ENCODE measurements at regions not wholly inside any gene's neighbourhood (a gene's known extent, or its start where the extent isn't known, plus 50 kb on each side); places are given as distances from the start of the nearest gene placed in this dataset.
"Not testable (repeated sequence)": the region's sequence is repeated elsewhere in the genome, so short reads cannot be mapped to it uniquely, and the experiment has no call there.

- no peak for DNase-seq
These were observed 941.3 kb upstream of the SLITRK1 start for GRCh38 chr13:84823528-84823927.

- no peak for DNase-seq
These were observed 939.0 kb upstream of the SLITRK1 start for GRCh38 chr13:84821261-84821660.

- DNase-seq, result no peak
These were observed 934.4 kb upstream of the SLITRK1 start for GRCh38 chr13:84816567-84817105.

GRCh38 chr13:84812789-84813188 is 930.5 kb upstream of the SLITRK1 start:
- DNase-seq, result no peak

GRCh38 chr13:84812078-84812477 is 929.8 kb upstream of the SLITRK1 start:
- DNase-seq, result no peak

GRCh38 chr13:84810781-84811180 is 928.5 kb upstream of the SLITRK1 start:
- no peak for DNase-seq

GRCh38 chr13:84802073-84802472 is 919.8 kb upstream of the SLITRK1 start:
- DNase-seq, result no peak

- no peak for DNase-seq
These were observed 902.3 kb upstream of the SLITRK1 start for GRCh38 chr13:84784443-84785153.

GRCh38 chr13:84777316-84777715 is 895.0 kb upstream of the SLITRK1 start:
- DNase-seq, result no peak

- no peak for DNase-seq
These were observed 894.3 kb upstream of the SLITRK1 start for GRCh38 chr13:84776593-84776992.

- DNase-seq, result not testable (repeated sequence)
These were observed 893.6 kb upstream of the SLITRK1 start for GRCh38 chr13:84775920-84776319.

- no peak for DNase-seq
These were observed 891.8 kb upstream of the SLITRK1 start for GRCh38 chr13:84774111-84774510.

- DNase-seq, result no peak
These were observed 878.7 kb upstream of the SLITRK1 start for GRCh38 chr13:84760956-84761355.

GRCh38 chr13:84749126-84749525 is 866.9 kb upstream of the SLITRK1 start:
- DNase-seq, result no peak

GRCh38 chr13:84745051-84745551 is 862.8 kb upstream of the SLITRK1 start:
- DNase-seq, result no peak

- no peak for DNase-seq
These were observed 861.9 kb upstream of the SLITRK1 start for GRCh38 chr13:84744203-84744602.

GRCh38 chr13:84741253-84741652 is 859.0 kb upstream of the SLITRK1 start:
- DNase-seq, result no peak

GRCh38 chr13:84739021-84739420 is 856.7 kb upstream of the SLITRK1 start:
- no peak for DNase-seq

GRCh38 chr13:84737661-84738060 is 855.4 kb upstream of the SLITRK1 start:
- DNase-seq, result no peak

GRCh38 chr13:84730376-84730775 is 848.1 kb upstream of the SLITRK1 start:
- DNase-seq, result no peak

- DNase-seq, result no peak
These were observed 823.9 kb upstream of the SLITRK1 start for GRCh38 chr13:84705982-84706710.

- no peak for DNase-seq
These were observed 819.9 kb upstream of the SLITRK1 start for GRCh38 chr13:84702174-84702573.

- not testable (repeated sequence) for DNase-seq
These were observed 815.3 kb upstream of the SLITRK1 start for GRCh38 chr13:84697591-84697990.

GRCh38 chr13:84686973-84687372 is 804.7 kb upstream of the SLITRK1 start:
- DNase-seq, result no peak

All from activated CD4-positive, alpha-beta T cell treated with anti-CD3 and anti-CD28 coated beads, Interleukin-2, amount 50 U/mL, for 1 hour (primary cell).